Loucy (cell line): ENCODE measurements at regions not wholly inside any gene's neighbourhood (a gene's known extent, or its start where the extent isn't known, plus 50 kb on each side); places are given as distances from the start of the nearest gene placed in this dataset.

Source experiments
- EZH2phosphoT487 ChIP-seq: fragments of 200-600 bp; IDR thresholded peaks from 2 replicates; pipeline ENCODE4 v1.6.1; 2018; ENCODE audit warnings: antibody characterized with exemption, mild to moderate bottlenecking, moderate library complexity, borderline replicate concordance
- TF ChIP-seq, protein P1 (sequence below): fragments of 200-600 bp; sonication (generic); conservative IDR thresholded peaks from 2 replicates; pipeline ENCODE4 v1.5.1; 2014; ENCODE audit warnings: mild to moderate bottlenecking, antibody characterized with exemption, low read length

DNA sequence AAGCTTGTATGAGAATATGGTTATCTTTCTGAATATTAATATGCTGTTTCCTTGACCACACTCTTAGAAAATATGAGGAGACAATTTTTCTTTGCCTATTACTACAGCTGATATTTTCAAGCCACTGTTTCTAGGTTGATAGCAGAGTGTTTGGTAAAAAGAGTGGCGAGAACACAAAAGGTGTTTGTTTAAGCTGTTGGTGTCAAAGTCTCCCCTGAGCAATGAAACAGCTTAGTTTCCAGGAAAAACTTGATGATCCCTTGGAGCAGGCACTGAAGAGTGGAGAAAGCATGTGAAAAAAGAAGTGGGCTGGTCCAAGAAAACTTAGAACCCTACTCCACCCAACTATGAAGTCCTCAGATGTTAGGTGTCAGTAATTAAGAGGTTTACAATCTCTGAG is 182.7 kb downstream of the TFAP2B start:
- TF ChIP-seq, protein P1, sequence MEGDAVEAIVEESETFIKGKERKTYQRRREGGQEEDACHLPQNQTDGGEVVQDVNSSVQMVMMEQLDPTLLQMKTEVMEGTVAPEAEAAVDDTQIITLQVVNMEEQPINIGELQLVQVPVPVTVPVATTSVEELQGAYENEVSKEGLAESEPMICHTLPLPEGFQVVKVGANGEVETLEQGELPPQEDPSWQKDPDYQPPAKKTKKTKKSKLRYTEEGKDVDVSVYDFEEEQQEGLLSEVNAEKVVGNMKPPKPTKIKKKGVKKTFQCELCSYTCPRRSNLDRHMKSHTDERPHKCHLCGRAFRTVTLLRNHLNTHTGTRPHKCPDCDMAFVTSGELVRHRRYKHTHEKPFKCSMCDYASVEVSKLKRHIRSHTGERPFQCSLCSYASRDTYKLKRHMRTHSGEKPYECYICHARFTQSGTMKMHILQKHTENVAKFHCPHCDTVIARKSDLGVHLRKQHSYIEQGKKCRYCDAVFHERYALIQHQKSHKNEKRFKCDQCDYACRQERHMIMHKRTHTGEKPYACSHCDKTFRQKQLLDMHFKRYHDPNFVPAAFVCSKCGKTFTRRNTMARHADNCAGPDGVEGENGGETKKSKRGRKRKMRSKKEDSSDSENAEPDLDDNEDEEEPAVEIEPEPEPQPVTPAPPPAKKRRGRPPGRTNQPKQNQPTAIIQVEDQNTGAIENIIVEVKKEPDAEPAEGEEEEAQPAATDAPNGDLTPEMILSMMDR, result no peak
- no peak for TF ChIP-seq EZH2phosphoT487
